Stimulated activated CD8-positive, alpha-beta memory T cell treated with anti-CD3 and anti-CD28 coated beads, Interleukin-2, amount 100 ng/mL, for 48 hours (primary cell): ENCODE measurements at regions not wholly inside any gene's neighbourhood (a gene's known extent, or its start where the extent isn't known, plus 50 kb on each side); places are given as distances from the start of the nearest gene placed in this dataset.

Experiments used
- DNase-seq, 2 donors: peaks; one replicate each; pipeline ENCODE4 v3.0.0-alpha.2; 2020; ENCODE audit warnings: low read depth in 2 of 2

DNA sequence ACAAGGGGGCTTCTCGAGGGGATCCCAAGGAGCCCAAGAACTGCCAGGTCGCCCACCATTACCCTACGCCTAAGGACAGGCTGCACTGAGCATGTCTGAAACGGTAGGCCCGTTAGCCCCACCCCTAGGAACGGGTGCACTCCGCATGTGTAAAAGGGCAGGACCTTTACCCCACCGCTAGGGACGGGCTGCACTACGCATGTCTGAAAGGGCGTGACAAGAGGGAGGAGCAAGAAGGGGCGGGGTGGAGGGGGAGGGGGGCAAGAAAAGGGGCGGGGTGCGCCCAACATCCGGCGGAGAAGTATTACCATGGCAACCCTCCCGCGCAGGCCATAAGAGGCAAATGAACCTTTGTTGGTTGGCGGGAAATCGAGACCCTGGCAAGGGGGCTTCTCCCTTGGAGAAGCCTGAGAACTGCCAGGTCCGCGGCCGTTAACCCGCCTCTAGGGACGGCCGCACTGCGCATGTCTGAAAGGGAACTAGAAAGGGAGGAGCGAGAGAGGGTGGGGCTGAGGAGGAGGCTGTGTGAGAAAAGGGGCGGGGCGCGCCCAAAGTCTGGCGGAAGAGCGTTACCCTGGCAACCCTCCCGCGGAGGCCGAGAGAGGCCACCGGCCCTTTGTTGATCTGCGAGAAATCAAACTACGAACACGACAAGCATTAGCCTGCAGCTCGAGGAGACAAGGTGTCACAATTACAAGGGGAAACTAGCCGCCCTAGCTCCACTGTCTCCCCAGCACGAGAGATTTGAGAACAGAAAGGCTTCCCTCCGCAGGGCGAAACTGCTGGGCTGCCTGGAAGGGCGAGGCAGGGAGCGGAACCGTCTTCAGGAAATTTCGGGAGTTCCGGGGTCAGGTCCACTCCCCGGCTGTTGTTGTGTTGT lies 2046.8 kb downstream of the TP53TG3F start:
- DNase-seq = no peak

DNA sequence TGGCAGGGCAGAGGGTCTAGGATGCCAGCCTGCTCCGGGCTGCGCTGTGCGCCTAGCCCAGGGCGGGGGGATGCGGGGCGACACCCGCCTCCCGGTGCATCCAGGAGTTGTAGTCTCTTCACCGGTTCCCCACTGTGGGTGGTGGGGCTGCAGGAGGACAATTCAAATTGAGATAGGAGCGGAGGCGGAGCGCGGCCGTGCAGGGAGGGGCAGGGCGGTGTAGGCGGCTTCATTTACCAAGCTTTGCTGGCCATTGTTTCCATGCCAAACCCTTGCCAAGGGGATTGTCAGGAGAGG lies 2047.4 kb downstream of the TP53TG3F start:
- DNase-seq = no peak

DNA sequence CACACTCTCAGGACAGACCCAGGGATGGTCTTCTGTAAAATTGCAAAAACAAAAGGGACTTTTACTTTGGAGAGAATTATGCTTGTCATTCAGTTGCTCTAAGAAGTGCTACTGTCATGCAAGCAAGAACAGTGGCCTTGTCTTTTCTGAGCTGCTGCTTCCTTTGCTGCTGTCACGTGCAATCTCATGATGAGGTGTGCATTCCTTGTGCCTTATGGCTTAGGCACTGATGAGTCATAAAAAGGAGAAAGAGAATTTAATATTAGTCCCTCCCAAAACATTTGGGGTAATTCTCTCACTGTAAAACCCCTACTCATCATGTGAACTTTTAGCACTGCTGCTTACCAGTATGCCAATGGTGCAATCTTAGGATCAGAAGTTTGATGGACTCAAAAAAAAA lies 2051.3 kb downstream of the TP53TG3F start:
- no peak for DNase-seq

DNA sequence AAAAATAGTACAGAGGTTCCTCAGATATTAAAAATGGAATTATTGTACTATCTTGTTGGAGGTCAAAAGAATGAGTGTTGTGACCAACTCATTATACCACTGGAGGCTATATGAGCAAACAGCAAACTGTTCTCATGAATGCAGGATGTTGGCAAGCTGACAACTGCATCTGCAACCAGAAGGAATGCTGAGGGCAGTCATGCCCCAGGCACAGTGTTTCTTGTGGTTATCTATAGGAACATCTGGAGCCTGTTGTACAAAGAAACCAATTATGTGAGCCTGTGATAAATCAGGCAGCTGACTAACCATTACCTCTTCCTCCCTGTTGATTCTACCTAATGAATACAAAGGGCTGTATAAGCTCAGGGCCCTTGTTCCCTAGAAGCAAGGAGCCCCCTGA lies 2057.1 kb downstream of the TP53TG3F start:
- no peak for DNase-seq

DNA sequence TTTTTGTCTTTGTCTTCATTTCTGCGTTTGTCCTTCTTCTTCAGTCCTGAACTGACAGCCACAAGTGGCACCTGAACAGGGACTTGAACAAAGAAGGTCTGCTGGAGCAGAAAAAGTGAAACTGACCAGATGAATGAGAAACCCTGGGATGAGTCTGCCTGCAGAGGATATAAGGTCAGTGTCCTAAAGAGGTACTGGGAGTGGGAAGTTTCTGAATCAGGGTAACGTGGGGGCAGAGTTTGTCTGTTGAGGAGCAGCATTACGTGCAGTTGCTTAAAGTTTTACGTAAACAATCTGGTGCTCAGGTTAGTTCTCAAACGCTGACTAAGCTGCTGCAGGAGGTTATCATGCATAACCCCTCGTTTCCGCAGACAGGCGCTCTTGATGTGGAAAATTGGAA lies 2057.6 kb downstream of the TP53TG3F start:
- no peak for DNase-seq

DNA sequence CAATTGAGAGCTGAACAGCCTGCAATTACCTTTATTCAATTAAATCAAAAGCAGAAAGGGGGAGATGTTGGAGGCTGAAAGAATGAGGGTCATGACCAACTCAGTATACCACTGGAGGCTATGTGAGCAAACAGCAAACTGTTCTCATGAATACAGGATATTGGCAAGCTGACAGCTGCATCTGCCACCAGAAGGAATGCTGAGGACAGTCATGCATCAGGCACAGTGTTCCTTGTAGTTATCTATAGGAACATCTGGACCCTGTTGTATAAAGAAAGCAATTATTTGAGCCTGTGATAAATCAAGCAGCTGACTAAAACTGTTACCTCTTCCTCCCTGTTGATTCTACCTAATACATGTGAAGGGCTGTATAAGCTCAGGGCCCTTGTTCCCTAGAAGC lies 2064.6 kb downstream of the TP53TG3F start:
- DNase-seq = no peak

DNA sequence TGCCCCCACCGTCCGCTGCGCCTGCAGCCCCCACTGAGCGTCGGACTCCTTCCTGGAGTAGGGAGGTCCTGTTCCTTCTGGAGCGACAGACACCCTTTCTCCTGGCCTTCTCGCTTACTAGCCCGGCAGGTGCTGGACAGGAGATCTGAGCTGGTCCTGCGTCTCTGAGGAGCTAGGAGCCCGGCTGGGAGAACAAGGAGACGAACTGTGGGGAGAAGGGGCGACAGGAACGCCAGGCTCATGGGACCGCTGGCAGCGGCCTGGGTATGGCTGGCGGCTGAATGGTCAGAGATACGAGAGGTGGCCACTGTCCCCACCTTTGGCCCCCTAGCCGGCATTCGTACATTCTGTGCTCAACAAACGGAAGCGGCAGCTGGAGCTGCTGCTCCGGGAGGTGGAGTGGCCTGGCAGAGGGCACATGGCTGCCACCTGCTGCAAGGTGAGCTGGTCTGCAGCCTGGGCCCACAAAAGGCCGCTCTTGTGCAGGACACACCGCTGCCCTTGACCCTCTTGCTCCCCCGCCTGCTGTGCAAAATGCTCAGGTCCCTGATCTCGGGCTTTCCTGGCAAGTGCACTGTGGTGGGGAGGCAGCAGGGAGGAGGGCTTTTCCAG lies 2066.7 kb downstream of the TP53TG3F start:
- no peak for DNase-seq

DNA sequence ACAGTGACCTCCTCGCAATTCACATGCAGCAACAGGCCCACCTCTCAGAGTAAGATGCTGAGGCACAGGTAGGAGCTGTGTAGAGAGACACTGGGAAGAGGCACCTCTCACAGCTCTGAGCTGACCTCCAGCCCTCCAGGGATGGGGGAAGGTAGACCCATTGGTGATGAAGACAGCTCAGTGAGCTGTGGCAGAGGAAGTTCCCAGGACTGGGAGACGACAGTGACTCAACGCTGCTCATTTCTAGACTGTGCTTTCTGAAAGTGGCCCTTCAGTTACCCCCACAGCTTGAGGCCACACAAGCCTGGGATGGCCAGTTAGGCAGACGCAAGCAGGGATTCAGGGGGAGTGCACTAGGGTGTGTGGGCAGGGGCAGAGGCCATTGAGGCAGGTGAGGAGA lies 2073.2 kb downstream of the TP53TG3F start:
- DNase-seq = no peak

DNA sequence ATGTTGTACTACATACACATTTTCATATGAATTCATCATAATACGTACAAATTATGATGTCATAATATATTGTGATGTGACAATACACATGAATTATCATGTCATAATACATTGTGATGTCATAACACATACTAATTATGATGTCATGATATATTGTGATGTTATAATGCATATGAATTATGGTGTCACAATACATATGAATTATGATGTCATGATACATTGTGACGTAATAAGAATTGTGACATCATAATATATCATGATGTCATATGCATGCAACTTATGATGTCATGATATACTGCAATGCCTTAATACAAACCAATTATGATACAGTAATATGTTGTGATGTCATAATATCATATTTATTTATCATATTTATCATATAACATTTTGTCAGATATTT lies 2074.3 kb downstream of the TP53TG3F start:
- no peak for DNase-seq

DNA sequence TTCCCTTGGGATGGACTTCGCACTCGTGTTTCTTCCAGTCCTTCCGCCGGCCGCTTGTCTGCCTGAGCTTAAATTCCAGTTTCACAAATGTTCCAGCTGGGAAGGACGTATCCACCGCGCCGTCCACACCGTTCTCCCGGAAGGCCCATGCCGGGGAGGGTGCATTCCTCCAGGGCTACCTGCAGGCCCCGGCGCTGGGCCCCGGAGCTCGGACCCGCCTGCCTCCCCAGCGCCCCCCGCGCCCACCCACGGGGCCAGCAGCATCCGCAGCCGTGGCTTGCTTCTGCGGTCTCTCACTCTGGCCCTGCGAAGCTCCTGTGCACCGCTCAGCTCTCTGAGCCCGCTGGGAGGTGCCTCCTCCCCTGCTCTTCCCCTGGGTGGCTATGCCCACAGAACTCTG lies 2084.1 kb downstream of the TP53TG3F start:
- DNase-seq = no peak

DNA sequence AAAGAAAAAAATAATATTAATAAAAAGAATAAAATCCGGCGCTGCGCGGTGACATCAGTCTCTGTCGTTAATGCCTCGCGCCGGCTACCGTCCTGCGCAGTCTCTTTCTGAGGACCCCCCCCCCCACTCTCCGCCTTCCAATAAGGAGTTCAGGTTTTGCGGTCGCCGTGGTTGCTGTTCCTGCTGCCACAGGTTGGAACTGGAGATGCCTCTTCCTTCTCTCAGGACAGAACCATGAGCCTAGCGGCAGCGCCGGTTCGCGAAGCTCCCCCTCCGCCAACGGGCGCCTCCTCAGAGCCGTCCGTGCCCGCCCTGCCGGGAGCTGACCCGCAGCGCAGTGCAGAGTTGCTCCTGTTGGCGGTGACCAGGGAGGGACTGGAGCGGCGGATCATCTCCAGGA lies 2093.4 kb downstream of the TP53TG3F start:
- DNase-seq = no peak

DNA sequence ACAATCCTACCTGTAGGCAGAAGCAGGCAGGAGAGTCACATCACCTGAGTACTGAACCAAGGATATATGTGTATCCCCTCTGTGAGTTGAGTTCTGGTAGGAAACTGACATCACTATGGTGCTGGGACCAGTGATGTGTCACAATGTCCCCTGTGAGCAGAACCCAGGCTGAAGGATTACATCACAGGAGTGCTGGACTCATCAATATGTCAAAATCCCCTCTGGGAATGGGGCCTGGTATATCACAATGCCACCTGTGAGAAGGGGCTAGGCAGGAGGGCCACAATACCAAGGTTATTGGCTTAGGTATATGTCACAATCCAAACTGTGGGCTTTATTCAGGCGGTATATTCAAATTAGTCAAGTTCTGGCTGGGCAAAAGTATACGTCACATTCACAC lies 2098.3 kb downstream of the TP53TG3F start:
- no peak for DNase-seq

DNA sequence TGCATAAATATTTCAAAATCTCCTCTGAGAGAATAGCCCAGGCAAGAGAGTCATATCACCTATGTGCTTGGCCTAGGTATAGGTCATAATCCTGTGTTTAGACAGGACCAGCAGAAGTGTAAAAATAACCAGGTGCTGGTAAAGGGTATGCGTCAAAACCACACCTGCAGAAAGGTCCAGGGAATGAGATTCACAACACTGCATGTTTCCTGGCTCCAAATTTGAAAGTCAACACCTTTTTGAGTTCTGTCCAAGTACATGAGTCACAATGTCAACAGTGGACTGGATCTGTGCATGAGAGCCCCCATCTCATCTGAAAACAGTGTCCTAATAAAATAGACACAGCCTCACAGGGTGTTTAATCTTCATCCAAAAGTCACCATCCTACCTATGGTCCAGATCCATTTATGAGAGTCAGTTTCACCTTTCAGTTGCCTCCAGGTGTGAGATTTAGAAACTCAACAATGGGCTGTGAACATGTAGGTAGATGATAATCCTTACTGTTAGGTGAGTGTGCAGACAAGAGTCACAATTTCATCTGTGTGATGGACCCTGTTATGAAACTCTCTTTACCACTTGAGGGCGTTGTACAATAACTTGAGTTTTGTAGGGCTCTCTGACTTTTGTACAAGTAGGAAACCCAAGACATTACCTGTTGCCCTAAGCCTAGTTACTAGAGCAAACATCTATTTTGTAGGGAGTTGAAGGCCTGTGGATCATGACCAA lies 2100.7 kb downstream of the TP53TG3F start:
- no peak for DNase-seq

DNA sequence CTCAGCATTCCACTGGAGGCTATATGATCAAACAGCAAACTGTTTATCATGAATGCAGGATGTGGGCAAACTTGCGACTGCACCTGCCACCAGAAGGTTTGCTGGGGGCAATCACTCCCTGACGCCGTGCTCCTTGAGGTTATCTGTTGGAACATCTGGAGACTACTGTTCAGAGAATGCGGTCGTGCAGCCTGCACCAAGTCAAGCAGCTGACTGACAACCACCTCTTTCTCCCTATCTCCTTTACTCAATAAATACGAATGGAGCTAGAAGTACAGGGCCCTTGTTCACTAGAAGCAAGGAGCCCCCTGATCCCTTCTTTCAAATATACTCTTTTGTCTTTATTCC lies 2101.2 kb downstream of the TP53TG3F start:
- no peak for DNase-seq

DNA sequence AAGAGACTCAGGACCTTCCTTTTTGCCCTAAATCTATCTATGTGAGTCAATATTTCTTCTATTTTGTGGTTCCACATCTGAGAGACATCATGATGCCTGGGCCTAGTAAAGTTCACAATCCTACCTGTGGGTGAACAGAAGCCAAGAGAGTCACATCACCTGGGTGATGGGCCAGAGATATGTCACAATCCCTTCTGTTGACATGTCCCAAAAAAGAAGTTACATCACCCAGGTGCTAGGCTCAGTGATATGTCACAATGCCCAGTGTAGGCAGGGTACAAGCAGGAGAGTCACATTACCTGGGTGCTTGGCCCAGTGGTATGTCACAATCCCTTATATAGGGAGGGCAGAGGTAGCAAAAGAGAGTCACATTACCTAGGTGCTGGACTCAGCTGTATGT lies 2101.9 kb downstream of the TP53TG3F start:
- DNase-seq = no peak

DNA sequence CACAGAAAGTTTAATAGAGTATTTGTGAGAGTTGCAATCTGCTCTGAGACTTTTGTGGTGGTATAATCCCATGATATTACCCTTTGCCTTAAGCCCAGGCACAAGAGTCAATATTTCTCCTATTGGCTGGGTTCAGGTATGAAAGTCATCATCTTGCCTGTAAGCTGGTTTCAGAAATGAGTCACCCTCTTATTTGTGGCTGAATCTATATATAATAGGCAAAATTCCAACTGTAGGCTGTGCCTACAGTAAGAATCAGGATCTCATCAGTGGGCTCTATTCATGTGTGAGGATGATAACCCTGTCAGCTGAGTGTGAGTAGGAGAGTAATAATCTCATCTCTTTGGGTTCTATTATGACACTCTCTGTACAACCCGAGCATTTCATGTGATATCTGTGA lies 2103.1 kb downstream of the TP53TG3F start:
- no peak for DNase-seq

DNA sequence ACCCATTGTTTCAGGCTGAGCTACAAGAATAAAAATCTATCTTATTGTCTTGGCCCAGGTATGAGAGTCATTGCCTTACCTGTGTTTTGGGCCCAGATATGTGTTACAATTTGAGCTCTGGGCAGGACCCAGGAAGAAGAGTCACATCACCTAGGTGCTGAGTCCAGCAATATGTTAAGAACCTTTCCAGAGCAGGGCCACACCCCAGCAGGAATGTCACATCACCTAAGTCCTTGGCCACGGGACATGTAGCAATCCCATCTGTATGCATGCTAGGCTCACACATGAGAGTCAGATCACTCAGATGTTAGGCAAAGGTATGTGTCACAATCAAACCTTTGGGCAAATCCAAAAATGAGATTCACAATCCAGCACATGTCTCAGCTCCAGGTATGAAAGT lies 2103.5 kb downstream of the TP53TG3F start:
- DNase-seq = no peak

DNA sequence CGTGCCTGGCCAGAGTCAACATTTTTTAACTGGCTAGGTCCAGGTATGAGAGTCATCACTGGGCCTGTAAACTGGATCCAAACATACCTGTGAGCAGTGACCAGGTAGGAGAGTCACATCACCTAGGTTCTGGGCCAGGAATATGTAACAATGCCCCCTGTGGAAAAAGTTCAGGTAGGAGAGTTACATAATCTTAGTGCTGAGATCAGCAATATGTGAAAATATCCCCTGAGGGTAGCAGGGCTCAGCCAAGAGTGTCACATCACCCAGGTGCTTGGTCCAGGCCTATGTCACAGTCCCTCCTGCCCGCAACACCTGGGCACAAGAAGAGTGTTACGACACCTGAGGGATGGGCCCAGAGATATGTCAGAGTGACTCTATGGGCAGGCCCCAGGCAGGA lies 2104.7 kb downstream of the TP53TG3F start:
- DNase-seq = no peak

DNA sequence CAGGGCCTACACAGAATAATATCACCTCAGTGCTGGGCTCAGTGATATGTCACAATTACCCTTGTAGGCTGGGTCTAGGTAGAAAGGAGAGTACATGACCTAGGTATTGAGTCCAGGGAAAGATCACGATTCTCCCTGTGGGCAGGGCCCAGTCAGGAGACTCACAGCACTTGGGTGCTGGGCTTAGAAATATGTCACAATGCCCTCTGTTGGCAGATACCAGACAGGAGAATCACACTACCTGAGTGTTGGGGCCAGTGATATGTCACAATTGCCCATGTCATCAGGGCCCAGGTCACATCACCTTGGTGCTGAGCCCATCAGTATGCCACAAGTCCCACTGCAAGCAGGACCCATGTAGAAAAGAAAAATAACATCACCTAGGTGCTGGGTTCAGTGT lies 2105.5 kb downstream of the TP53TG3F start:
- DNase-seq = no peak

DNA sequence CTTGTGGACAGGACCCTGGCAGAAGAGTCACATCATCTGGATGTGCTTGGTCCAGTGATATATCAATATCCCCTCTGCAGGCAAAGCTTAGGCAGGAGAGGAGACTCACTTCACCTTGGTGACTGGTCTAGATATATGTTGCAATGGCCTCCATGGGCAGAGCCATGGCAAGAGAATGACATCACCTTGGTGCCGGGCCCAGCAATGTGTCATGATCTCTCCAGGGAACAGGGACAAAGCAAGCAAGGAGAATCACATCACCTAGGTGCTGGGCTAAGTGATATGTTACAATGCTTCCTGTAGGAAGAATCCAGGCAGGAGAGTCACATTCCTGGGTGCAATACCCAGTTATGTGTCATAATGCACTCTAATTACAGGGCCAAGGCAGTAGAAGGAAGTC lies 2106.2 kb downstream of the TP53TG3F start:
- DNase-seq = no peak

DNA sequence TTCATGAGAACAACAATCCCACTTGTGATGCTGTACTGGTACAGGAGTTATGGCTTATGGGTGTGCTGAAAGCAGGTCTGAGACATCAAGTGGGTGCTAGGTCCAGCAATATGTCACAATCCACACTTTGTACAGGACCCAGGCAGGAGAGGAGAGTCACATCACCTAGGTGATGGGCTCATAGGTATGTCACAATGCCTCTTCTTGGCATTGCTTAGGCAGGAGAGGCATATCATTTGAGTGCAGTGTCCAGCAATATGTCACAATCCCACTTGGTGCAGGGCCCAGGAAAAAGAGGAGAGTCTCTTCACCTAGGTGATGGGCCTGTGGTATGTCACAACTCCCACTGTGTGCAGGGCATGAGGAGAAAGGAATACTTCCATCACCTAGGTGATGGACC lies 2110.0 kb downstream of the TP53TG3F start:
- DNase-seq = no peak

DNA sequence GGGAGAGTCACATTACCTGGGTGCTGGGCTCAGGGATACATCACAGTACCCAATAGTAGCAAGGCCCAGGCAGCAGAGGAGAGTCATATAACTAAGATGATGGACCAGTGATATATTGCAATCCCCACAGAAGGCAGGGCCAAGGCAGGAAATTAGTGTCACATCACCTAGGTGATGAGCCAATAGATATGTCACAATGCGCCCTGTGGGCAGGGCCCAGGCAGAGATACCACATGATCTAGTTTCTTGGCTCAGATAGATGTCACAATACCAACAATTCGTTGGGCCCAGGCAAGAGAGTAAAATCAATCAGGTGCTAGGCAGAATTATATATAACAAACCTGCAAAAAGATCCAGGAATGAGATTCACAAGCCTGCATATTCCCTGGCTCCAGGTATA lies 2111.5 kb downstream of the TP53TG3F start:
- no peak for DNase-seq

DNA sequence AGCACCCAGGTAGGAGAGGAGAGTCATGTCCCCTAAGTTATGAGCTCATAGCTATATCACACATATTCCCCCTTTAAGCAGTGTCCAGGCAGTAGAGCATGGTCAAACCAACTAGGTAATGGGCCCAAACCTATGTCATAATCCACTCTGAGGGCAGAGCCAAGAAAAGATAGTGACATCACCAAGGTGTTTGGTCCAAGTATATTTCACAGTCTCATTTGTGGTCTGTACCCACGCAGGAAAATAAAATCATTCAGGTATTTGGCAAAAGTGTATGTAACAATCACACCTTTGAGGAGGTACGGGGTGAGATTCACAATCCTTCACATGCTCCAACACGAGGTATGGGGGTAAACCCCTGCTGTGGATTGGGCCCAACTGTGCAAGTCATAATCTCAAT lies 2112.8 kb downstream of the TP53TG3F start:
- DNase-seq = no peak
